ENCODE measurements at regions not wholly inside any gene's neighbourhood (a gene's known extent, or its start where the extent isn't known, plus 50 kb on each side); places are given as distances from the start of the nearest gene placed in this dataset.
"Not testable (repeated sequence)": the region's sequence is repeated elsewhere in the genome, so short reads cannot be mapped to it uniquely, and the experiment has no call there.

GRCh38 chr2:5625556-5626065 lies 66.6 kb upstream of the SOX11 start:
- H3K27me3 Mint-ChIP-seq, H3K9me3 Mint-ChIP-seq, H3K4me1 Mint-ChIP-seq, H3K4me3 Mint-ChIP-seq, H3K36me3 Mint-ChIP-seq, CTCF ChIA-PET, H3K27ac Mint-ChIP-seq, DNase-seq: not testable (repeated sequence)

GRCh38 chr2:5628484-5628883 lies 63.7 kb upstream of the SOX11 start:
- H3K36me3 Mint-ChIP-seq, H3K9me3 Mint-ChIP-seq, H3K27ac Mint-ChIP-seq, H3K4me3 Mint-ChIP-seq, DNase-seq, H3K4me1 Mint-ChIP-seq, CTCF ChIA-PET, H3K27me3 Mint-ChIP-seq: not testable (repeated sequence)

- H3K27ac Mint-ChIP-seq, DNase-seq, H3K4me3 Mint-ChIP-seq, H3K27me3 Mint-ChIP-seq, CTCF ChIA-PET, H3K9me3 Mint-ChIP-seq, H3K36me3 Mint-ChIP-seq, H3K4me1 Mint-ChIP-seq: not testable (repeated sequence)
These were observed 62.7 kb upstream of the SOX11 start for GRCh38 chr2:5629510-5629909.

- H3K9me3 Mint-ChIP-seq, H3K27ac Mint-ChIP-seq, CTCF ChIA-PET, H3K36me3 Mint-ChIP-seq, H3K4me1 Mint-ChIP-seq, DNase-seq, H3K27me3 Mint-ChIP-seq, H3K4me3 Mint-ChIP-seq: not testable (repeated sequence)
These were observed 55.1 kb upstream of the SOX11 start for GRCh38 chr2:5637051-5637450.
